ENCODE measurements at regions not wholly inside any gene's neighbourhood (a gene's known extent, or its start where the extent isn't known, plus 50 kb on each side); places are given as distances from the start of the nearest gene placed in this dataset.

DNA sequence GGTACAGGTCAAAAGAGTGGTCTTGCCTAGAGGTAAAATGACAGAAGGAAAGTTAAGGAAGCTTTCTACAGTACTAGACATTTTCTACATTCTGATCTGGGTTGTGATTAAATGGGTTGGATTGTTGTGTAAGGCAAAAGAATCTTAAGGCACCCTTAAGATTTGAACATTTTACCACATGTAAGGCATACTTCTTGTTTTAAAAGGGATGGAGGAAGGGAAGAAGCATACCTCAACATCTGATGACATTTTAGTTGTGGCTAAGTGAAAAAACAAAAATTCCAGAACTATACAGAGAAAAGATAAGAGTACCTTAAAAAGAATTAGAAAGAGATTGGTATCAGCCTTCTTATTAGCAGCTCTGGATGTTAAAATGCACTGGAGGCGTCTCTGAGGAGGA lies 356.0 kb upstream of the CADM1 start:
- H3K27ac Mint-ChIP-seq (ENCODE audit: low read depth): no peak overlapping the region
- no peak for ATAC-seq (replicated peaks; ENCODE audit: extremely low read depth, poor library complexity, severe bottlenecking)
- DNase-seq (ENCODE audit: low spot score in 2 of 2): no peak
- H3K4me1 Mint-ChIP-seq: no peaks in the 10 kb centered on the region
- H3K4me3 Mint-ChIP-seq: no peak overlapping the region
- no peaks in the 10 kb centered on the region for H3K27me3 Mint-ChIP-seq
- peaks cover 17% of the 10 kb centered on the region for H3K9me3 Mint-ChIP-seq
- H3K36me3 Mint-ChIP-seq (ENCODE audit: insufficient read depth): no peaks in the 10 kb centered on the region

DNA sequence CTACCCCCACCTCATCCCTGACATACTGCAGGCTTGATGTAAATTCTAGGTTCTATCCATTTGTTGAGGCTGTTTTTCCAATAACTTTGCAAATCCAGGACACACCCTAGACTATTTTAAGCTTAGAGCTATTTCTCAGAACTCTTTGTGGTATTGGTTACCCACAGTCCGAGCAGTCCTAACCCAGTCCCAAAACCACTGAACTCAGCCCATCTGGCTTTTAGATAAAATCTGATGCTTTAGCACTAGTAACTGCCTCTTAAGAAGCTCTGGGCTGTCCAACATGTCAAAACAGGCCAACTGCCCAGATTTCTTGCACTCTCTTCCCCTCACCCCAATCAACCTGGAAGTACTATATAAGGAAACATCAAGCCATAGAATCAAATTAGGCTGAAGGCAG lies 344.4 kb upstream of the CADM1 start:
- DNase-seq (ENCODE audit: low spot score in 2 of 2) (no peak), ATAC-seq (replicated peaks; ENCODE audit: extremely low read depth, poor library complexity, severe bottlenecking) (no peak)
- Mint-ChIP-seq H3K4me1 (no peaks in the 10 kb centered on the region), H3K27me3 (peaks cover 34% of the 10 kb centered on the region), H3K9me3 (peaks cover 5% of the 10 kb centered on the region), H3K27ac (ENCODE audit: low read depth) (no peak overlapping the region), H3K36me3 (ENCODE audit: insufficient read depth) (no peaks in the 10 kb centered on the region), H3K4me3 (no peak overlapping the region)

DNA sequence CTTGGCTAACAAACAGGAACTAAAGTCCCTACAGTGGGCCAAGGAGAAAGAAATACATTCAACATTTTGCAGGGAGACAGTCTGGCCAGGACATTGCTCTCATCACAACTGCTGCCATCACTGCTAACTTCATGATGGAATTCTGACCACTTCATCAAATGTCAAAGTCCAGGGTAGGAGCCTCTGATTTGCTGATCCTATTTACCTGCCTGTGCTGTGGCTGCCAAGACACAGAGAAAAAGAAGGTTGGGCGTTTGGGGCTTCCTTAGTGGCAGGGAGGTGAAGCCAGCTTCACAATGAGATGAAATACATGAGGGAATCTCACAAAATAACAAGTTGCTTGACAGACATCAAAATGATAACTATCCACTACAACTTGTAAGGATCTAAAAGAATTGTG lies 343.9 kb upstream of the CADM1 start:
- Mint-ChIP-seq H3K4me1 (no peaks in the 10 kb centered on the region), H3K4me3 (no peak overlapping the region), H3K36me3 (ENCODE audit: insufficient read depth) (no peaks in the 10 kb centered on the region), H3K27ac (ENCODE audit: low read depth) (no peak overlapping the region), H3K9me3 (peaks cover 5% of the 10 kb centered on the region), H3K27me3 (peaks cover 29% of the 10 kb centered on the region)
- ATAC-seq (replicated peaks; ENCODE audit: extremely low read depth, poor library complexity, severe bottlenecking) (no peak), DNase-seq (ENCODE audit: low spot score in 2 of 2) (no peak)

DNA sequence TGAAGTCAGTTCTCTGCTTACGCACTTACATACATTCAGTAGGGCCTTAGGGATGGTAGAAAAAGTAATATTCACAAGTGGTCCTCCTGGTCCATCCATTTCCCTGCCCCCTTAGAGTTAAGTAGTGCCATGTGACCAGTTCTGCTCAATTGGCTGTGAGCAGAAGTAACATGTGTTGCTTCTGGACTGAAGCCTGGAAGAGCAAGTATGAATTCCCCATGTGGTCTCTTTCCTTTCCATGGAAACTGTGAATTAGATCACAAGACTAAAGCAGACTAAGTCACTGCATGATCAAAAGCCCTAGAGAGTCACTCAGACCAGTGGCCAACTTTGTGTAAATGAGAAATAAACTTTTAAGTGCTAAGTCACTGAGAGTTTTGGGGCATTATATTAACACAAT lies 341.7 kb upstream of the CADM1 start:
- ATAC-seq (replicated peaks; ENCODE audit: extremely low read depth, poor library complexity, severe bottlenecking) (no peak), DNase-seq (ENCODE audit: low spot score in 2 of 2) (no peak)
- peaks cover 25% of the 10 kb centered on the region for H3K27me3 Mint-ChIP-seq
- no peaks in the 10 kb centered on the region for H3K36me3 Mint-ChIP-seq (ENCODE audit: insufficient read depth)
- peaks cover 5% of the 10 kb centered on the region for H3K9me3 Mint-ChIP-seq
- H3K4me1 Mint-ChIP-seq: no peaks in the 10 kb centered on the region
- H3K4me3 Mint-ChIP-seq: no peak overlapping the region
- no peak overlapping the region for H3K27ac Mint-ChIP-seq (ENCODE audit: low read depth)

DNA sequence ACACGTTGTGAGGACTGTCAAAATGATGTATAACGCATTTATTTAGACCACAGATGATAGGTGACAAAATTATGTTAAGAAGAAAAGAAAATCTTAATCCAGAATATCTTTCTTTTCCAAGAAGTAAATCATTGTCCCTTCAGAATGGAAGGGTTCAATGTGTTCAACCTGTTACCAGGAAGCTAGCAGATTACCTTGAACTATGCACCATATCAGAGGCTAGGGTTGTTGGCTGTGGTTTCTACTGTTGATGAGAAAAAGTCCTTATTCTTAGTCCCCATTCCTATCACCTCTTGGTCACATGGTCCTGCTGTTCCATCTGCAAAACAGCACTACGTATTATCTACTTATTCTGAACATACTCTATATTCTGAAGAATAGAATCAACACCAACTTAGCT lies 339.5 kb upstream of the CADM1 start:
- Mint-ChIP-seq H3K27ac (ENCODE audit: low read depth) (no peak overlapping the region), H3K27me3 (peaks cover 15% of the 10 kb centered on the region), H3K9me3 (peaks cover under 1% of the 10 kb centered on the region), H3K36me3 (ENCODE audit: insufficient read depth) (no peaks in the 10 kb centered on the region), H3K4me1 (no peaks in the 10 kb centered on the region), H3K4me3 (no peak overlapping the region)
- ATAC-seq (replicated peaks; ENCODE audit: extremely low read depth, poor library complexity, severe bottlenecking) (no peak), DNase-seq (ENCODE audit: low spot score in 2 of 2) (no peak)

DNA sequence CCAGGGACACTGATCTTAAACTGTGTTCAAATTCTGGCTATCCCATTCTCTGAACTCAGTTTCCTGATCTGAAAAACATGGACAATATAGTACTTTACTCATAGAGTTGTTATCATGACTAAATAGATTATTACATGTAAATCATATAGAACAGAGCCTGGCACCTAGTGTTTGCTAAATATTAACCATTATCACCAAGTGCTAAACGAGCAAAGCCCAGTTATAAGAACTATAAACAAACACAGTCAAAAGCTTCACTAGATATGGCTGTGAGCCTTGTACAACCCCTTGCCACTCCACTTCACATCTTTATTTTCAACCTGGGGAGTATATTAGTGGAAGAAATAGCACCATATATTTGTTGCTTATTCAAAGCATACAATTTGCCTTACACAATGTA lies 338.9 kb upstream of the CADM1 start:
- Mint-ChIP-seq H3K4me1 (no peaks in the 10 kb centered on the region), H3K27ac (ENCODE audit: low read depth) (no peak overlapping the region)

DNA sequence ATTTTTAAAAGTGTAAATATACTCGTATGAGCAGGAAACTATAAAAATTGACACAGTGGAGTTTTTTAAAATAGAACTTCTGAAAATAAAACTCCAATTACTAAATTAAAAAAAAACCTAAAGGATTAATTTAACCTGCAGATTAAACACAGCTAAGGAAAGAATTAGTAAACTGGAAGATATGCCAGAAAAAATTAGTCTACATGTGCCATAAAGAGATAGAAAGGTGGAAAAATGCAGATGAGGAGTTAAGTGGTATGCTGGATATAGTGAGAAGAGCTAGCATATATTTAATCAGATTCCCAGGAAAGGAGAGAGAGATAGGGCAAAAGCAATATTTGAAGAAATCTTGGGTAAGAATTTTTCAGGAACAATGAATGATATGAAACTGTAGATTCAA lies 315.8 kb upstream of the CADM1 start:
- H3K27ac Mint-ChIP-seq (ENCODE audit: low read depth): no peak overlapping the region
- peaks cover 11% of the 10 kb centered on the region for H3K9me3 Mint-ChIP-seq
- no peak overlapping the region for H3K4me3 Mint-ChIP-seq
- no peak for DNase-seq (ENCODE audit: low spot score in 2 of 2)
- peaks cover 12% of the 10 kb centered on the region for H3K27me3 Mint-ChIP-seq
- no peaks in the 10 kb centered on the region for H3K4me1 Mint-ChIP-seq
- ATAC-seq (replicated peaks; ENCODE audit: extremely low read depth, poor library complexity, severe bottlenecking): no peak
- no peaks in the 10 kb centered on the region for H3K36me3 Mint-ChIP-seq (ENCODE audit: insufficient read depth)

More for the DNA sequence above, 338.9 kb upstream of the CADM1 start:
- no peak for DNase-seq (ENCODE audit: low spot score in 2 of 2)
- Mint-ChIP-seq H3K27me3 (peaks cover 13% of the 10 kb centered on the region), H3K9me3 (no peaks in the 10 kb centered on the region), H3K36me3 (ENCODE audit: insufficient read depth) (no peaks in the 10 kb centered on the region), H3K4me3 (no peak overlapping the region)
- no peak for ATAC-seq (replicated peaks; ENCODE audit: extremely low read depth, poor library complexity, severe bottlenecking)

DNA sequence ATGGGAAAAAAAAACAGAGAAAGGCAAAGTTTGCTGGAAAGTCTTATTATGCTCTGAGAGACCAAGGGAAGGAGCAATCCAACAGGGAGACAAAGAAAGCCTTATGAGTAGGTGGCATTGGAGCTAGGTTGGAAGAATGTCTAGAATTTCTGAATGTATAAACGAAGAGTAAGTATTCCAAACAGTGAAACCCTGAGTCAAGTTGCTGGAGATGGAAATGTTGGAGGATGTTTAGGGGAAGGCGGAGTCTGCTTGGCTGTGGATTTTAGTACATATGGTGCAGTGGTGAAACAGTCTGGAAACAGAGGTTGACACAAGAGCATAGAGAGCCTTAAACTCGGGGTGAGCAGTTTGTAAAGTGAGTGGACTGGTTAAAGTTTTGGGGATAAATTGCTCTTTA lies 314.8 kb upstream of the CADM1 start:
- Mint-ChIP-seq H3K4me1 (no peaks in the 10 kb centered on the region), H3K27ac (ENCODE audit: low read depth) (no peak overlapping the region), H3K36me3 (ENCODE audit: insufficient read depth) (no peaks in the 10 kb centered on the region), H3K4me3 (no peak overlapping the region), H3K9me3 (peaks cover 11% of the 10 kb centered on the region), H3K27me3 (peaks cover 12% of the 10 kb centered on the region)
- ATAC-seq (replicated peaks; ENCODE audit: extremely low read depth, poor library complexity, severe bottlenecking) (no peak), DNase-seq (ENCODE audit: low spot score in 2 of 2) (no peak)

DNA sequence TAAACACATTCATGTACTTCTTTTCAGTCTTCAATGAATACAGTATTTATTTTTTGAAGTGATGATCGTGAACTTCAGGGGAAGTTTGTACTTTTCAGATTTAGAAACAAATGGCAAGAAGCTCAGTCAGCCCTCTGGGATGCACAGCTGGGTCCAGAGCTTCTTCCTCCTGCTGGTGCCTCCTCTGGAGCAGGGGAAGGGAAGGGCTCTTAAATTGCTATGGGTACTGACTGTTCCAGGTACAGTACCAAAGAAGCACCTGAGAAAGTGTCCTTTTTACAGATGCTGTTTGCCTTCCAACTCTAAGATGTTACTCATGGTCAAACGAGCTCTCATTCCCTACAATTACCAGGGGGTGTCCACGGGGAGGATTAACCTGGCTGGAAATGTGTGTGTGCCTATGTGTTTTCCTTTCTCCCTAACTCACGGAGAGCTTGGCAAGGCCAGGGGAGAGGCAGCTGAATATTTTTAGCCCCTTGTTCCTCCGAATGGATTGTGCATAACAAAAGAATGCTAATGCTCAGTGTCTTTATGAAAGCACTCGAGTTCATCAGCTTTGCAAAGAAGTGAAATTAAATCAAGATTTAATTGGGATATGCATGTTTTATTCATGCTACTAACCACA lies 313.7 kb upstream of the CADM1 start:
- DNase-seq (ENCODE audit: low spot score in 2 of 2) (no peak), ATAC-seq (replicated peaks; ENCODE audit: extremely low read depth, poor library complexity, severe bottlenecking) (no peak)
- Mint-ChIP-seq H3K36me3 (ENCODE audit: insufficient read depth) (no peaks in the 10 kb centered on the region), H3K27me3 (peaks cover 12% of the 10 kb centered on the region), H3K9me3 (peaks cover 16% of the 10 kb centered on the region), H3K4me1 (no peaks in the 10 kb centered on the region), H3K27ac (ENCODE audit: low read depth) (no peak overlapping the region), H3K4me3 (no peak overlapping the region)

DNA sequence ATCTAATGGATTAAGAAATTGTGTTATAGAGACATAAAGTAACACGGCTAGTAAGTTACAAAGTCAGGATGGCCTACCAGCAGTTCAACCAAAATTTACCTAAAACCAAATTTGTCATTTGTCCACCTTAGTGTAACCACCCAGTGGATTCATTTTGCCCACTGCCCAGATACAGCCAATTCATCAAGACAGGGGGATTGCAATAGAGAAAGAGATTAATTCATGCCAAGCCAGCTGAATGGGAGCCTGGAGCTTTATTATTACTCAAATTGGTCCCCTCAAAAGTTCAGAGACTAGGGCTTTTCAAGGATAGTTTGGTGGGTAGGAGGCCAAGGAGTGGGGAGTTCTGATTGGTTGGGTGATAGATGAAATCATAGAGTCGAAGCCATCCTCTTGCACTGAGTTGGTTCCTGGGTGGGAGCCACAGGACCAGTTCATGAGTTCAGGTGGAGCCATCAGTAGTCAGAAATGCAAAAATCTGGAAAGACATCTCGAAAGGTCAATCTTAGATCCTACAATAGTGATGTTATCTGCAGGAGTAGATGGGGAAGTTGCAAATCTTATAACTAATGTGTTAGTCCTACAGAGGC lies 304.2 kb upstream of the CADM1 start:
- no peak for ATAC-seq (replicated peaks; ENCODE audit: extremely low read depth, poor library complexity, severe bottlenecking)
- Mint-ChIP-seq H3K36me3 (ENCODE audit: insufficient read depth) (peaks cover 1% of the 10 kb centered on the region), H3K9me3 (peaks cover 30% of the 10 kb centered on the region), H3K4me1 (no peaks in the 10 kb centered on the region), H3K27me3 (peaks cover 9% of the 10 kb centered on the region), H3K4me3 (no peak overlapping the region), H3K27ac (ENCODE audit: low read depth) (no peak overlapping the region)
- no peak for DNase-seq (ENCODE audit: low spot score in 2 of 2)

DNA sequence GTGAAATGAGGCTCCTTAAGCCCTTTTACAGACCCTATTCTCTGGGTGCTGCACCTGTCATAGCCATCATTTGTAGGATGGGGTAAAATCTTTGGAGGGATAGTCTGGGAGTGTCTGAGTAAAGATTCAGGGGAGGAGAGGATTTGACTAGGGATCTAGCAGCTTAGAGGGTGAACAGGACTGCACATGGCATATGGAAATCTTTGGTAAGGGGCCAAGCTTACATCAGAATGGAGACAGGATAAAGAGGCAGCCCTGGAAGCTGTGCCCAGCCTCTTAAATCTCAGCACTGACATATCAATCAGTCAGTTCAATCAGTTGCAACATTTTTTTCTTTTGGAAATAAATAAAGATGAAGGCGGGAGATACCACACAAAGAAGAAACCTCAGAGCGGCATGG lies 301.8 kb upstream of the CADM1 start:
- Mint-ChIP-seq H3K9me3 (peaks cover 24% of the 10 kb centered on the region), H3K4me3 (no peak overlapping the region), H3K4me1 (no peaks in the 10 kb centered on the region), H3K27ac (ENCODE audit: low read depth) (no peak overlapping the region), H3K27me3 (peaks cover 9% of the 10 kb centered on the region), H3K36me3 (ENCODE audit: insufficient read depth) (peaks cover 1% of the 10 kb centered on the region)
- DNase-seq (ENCODE audit: low spot score in 2 of 2) (no peak), ATAC-seq (replicated peaks; ENCODE audit: extremely low read depth, poor library complexity, severe bottlenecking) (no peak)

DNA sequence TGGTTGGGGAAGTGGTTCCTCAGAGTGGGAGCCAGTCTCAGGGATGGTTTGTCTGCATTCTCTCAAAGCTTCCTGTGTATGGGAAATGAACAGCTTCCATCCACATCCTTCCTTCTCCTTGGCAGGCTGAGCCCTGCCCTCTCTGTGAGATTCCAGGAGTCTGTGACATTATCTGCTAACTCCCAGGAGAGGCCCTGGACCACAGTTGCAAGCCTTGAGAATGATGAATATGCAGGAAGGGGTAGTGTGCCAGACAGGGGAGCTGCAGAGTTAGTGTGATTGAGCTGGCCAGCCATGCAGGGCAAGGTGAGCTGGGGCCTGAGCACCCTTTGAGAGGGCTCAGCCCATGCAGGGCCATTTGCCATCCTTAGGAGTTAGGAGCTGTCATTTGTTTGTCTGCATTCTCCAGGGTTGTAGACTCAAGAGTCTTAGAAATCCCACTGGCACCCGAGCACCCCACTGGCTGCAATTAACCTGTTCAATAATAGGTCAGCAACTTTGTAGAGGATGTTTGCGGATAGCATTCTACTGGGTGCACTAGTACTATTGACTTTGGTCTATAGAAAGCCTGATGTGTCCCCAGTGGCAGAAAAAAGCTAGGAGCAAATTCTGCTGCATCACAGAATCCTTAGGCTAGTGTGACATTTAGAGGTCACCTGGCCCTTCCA lies 299.0 kb upstream of the CADM1 start:
- H3K27ac Mint-ChIP-seq (ENCODE audit: low read depth): no peak overlapping the region
- ATAC-seq (replicated peaks; ENCODE audit: extremely low read depth, poor library complexity, severe bottlenecking): no peak

DNA sequence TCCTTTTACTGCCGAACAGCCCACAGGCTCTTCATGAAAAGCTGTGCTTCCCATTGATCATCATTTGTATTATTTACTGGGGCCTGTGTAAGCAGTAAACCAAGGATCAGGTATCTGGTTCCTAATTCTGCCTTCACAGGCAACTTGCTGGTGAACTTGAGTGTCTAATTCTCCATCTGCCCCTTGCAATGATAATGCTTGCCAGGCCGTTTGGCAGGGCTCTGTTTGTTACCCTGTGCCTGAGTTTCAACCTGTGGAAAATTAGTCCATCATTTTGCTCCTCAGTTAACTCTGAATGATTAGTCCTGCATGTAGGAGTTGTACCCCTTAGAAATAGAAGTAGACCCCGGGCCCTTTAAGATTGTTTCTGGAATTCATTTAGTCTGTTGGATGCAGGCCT lies 298.4 kb upstream of the CADM1 start:
- no peak for ATAC-seq (replicated peaks; ENCODE audit: extremely low read depth, poor library complexity, severe bottlenecking)
- Mint-ChIP-seq H3K9me3 (peaks cover 8% of the 10 kb centered on the region), H3K36me3 (ENCODE audit: insufficient read depth) (no peaks in the 10 kb centered on the region), H3K27me3 (peaks cover 2% of the 10 kb centered on the region), H3K27ac (ENCODE audit: low read depth) (no peak overlapping the region), H3K4me3 (no peak overlapping the region), H3K4me1 (no peaks in the 10 kb centered on the region)
- DNase-seq (ENCODE audit: low spot score in 2 of 2): no peak

More for the DNA sequence above, 299.0 kb upstream of the CADM1 start:
- no peak for DNase-seq (ENCODE audit: low spot score in 2 of 2)
- Mint-ChIP-seq H3K36me3 (ENCODE audit: insufficient read depth) (no peaks in the 10 kb centered on the region), H3K4me3 (no peak overlapping the region), H3K27me3 (no peaks in the 10 kb centered on the region), H3K9me3 (peaks cover 8% of the 10 kb centered on the region), H3K4me1 (no peaks in the 10 kb centered on the region)

Measured in central memory CD8-positive, alpha-beta T cell (primary cell).